Right atrium auricular region (tissue), 2 donors: ENCODE measurements at regions not wholly inside any gene's neighbourhood (a gene's known extent, or its start where the extent isn't known, plus 50 kb on each side); places are given as distances from the start of the nearest gene placed in this dataset.

Experiments
- DNase-seq: peaks from one replicate; pipeline ENCODE4 v3.0.0-alpha.2; 2019; ENCODE audit warnings: low spot score
- H3K27ac ChIP-seq, 2 donors: fragments of 200-600 bp; sonication (generic); 1 replicate in 1 of 2; 2 replicates in 1 of 2; pipeline ENCODE4 v1.5.1; 2016 to 2019
- H3K27me3 ChIP-seq, 2 donors: fragments of 200-600 bp; sonication (generic); one replicate each; pipeline versions ENCODE4 v1.5.1 to v1.6.0; 2017 to 2019
- H3K36me3 ChIP-seq: fragments of 200-600 bp; sonication (generic); one replicate; pipeline ENCODE4 v1.5.1; 2016
- H3K4me1 ChIP-seq, 2 donors: fragments of 200-600 bp; sonication (generic); one replicate each; pipeline versions ENCODE4 v1.5.1 to v1.6.0; 2017 to 2019
- H3K4me3 ChIP-seq, 2 donors: fragments of 200-600 bp; sonication (generic); 1 replicate in 1 of 2; 2 replicates in 1 of 2; pipeline ENCODE4 v1.5.1; 2017 to 2019; ENCODE audit warnings: mild to moderate bottlenecking in 1 of 2, moderate library complexity in 1 of 2
- H3K9me3 ChIP-seq, 2 donors: fragments of 200-600 bp; sonication (generic); one replicate each; pipeline ENCODE4 v1.5.1; 2019
- TF ChIP-seq, protein P1 (sequence below), 2 donors: fragments of 200-600 bp; sonication (generic); IDR thresholded peaks; one replicate each; pipeline ENCODE4 v1.5.1; 2019; ENCODE audit warnings: antibody characterized with exemption in 2 of 2

- DNase-seq, result no peak
- Histone ChIP-seq H3K36me3 (no peaks in the 10 kb centered on the region), H3K9me3 (no peaks in the 10 kb centered on the region), H3K27ac (no peak overlapping the region), H3K4me1 (no peaks in the 10 kb centered on the region), H3K4me3 (no peak overlapping the region), H3K27me3 (no peaks in the 10 kb centered on the region)
- TF ChIP-seq, protein P1, sequence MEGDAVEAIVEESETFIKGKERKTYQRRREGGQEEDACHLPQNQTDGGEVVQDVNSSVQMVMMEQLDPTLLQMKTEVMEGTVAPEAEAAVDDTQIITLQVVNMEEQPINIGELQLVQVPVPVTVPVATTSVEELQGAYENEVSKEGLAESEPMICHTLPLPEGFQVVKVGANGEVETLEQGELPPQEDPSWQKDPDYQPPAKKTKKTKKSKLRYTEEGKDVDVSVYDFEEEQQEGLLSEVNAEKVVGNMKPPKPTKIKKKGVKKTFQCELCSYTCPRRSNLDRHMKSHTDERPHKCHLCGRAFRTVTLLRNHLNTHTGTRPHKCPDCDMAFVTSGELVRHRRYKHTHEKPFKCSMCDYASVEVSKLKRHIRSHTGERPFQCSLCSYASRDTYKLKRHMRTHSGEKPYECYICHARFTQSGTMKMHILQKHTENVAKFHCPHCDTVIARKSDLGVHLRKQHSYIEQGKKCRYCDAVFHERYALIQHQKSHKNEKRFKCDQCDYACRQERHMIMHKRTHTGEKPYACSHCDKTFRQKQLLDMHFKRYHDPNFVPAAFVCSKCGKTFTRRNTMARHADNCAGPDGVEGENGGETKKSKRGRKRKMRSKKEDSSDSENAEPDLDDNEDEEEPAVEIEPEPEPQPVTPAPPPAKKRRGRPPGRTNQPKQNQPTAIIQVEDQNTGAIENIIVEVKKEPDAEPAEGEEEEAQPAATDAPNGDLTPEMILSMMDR (IDR thresholded peaks at IDR 0.05), result no peak
Observed at GRCh38 chr2:116716444-116716843, 1098.0 kb upstream of the DDX18 start.

DNA sequence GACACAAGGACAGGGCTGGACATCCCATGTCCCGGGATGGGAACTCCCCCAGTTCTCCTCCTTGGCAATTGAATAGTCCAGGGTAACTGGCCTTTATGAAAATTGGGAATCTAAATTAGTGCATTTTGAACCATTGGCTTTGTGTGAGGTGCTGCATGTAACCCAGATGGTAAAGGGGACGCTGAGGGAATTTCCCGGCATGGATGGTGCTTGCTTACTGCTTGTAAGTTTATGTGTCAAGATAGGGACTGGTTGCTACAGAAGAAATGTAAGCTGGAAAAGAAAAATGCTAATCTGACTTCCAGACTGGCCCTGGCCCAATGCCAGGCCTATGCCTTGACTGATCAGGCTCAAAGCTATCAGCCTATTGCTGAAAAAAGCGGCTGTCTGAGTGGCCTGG, 1096.7 kb upstream of the DDX18 start:
- TF ChIP-seq, protein P1 (IDR thresholded peaks at IDR 0.05), result no peak
- Histone ChIP-seq H3K4me1 (no peaks in the 10 kb centered on the region), H3K9me3 (no peaks in the 10 kb centered on the region), H3K27ac (no peak overlapping the region), H3K4me3 (no peak overlapping the region), H3K27me3 (no peaks in the 10 kb centered on the region), H3K36me3 (no peaks in the 10 kb centered on the region)
- no peak for DNase-seq

DNA sequence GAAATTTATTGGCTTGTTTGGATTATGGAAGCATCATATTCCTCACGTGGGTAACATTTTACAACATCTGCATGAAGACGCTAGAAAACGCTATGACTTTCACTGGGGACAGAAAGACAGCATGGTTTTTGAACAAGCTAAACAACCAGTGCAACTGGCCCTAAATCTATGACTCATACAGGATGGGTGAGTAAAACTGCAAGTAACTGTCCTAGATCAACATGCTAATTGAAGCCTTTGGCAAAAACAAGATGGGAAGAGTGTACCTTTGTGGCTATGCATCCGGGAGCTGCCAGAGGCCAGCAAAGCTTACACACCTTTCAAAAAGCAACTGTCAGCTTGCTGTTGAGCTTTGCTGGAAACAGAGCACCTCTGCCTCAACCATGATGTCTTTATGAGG, 1096.0 kb upstream of the DDX18 start:
- H3K36me3 ChIP-seq, result no peaks in the 10 kb centered on the region
- no peak for DNase-seq
- H3K9me3 ChIP-seq, result no peaks in the 10 kb centered on the region
- H3K27ac ChIP-seq, result no peak overlapping the region
- no peaks in the 10 kb centered on the region for H3K27me3 ChIP-seq
- no peaks in the 10 kb centered on the region for H3K4me1 ChIP-seq
- H3K4me3 ChIP-seq, result no peak overlapping the region
- TF ChIP-seq, protein P1 (IDR thresholded peaks at IDR 0.05), result no peak

- Histone ChIP-seq H3K27ac (no peak overlapping the region), H3K27me3 (no peaks in the 10 kb centered on the region), H3K4me1 (no peaks in the 10 kb centered on the region), H3K36me3 (no peaks in the 10 kb centered on the region), H3K4me3 (no peak overlapping the region), H3K9me3 (no peaks in the 10 kb centered on the region)
- no peak for DNase-seq
- TF ChIP-seq, protein P1 (IDR thresholded peaks at IDR 0.05), result no peak
Observed at GRCh38 chr2:116719836-116720235, 1094.7 kb upstream of the DDX18 start.

DNA sequence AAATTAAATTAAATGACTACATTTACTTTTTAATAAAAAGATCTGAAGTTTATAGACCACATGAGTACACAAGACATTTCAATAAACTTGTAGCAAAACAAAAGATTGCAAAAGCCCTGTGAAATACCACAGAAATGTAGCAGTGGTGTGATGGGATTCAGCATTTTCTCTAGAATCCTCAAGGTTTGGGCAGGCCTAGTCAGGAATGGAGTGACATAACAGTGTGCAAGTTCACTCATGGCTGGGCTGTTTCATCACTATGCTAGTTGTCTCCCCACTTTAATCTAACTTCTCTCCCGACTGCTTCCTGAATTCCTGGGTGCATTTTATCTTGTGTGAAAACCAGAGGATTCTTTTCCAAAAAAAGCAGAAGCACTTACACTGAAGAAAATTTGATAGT, 1089.9 kb upstream of the DDX18 start:
- TF ChIP-seq, protein P1 (IDR thresholded peaks at IDR 0.05), result no peak
- Histone ChIP-seq H3K27me3 (no peaks in the 10 kb centered on the region), H3K4me3 (no peak overlapping the region)

DNA sequence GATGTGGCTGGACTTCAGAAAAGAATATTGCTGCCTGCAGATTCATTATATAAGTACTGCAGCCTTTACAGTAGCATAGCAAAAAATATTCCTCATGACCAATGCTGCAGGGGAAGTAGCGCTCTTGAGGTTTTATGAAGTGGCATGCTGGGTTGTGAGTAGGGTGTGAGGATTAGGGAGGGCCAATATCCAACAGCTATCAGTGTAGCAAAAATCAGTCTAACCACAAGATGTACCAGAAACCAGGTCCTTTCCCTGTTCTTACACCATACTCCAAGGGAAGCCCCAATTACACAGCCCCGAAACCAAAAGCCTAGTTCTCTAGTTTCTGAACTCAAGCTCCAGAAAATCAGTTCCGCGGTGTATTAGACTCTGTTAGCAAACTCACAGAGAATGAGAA, 1082.2 kb upstream of the DDX18 start:
- no peaks in the 10 kb centered on the region for H3K9me3 ChIP-seq
- TF ChIP-seq, protein P1 (IDR thresholded peaks at IDR 0.05), result no peak
- H3K4me1 ChIP-seq, result no peaks in the 10 kb centered on the region
- DNase-seq, result no peak
- no peak overlapping the region for H3K27ac ChIP-seq
- H3K36me3 ChIP-seq, result no peaks in the 10 kb centered on the region
- no peak overlapping the region for H3K4me3 ChIP-seq
- H3K27me3 ChIP-seq, result no peaks in the 10 kb centered on the region

More for the DNA sequence above, 1089.9 kb upstream of the DDX18 start:
- Histone ChIP-seq H3K9me3 (no peaks in the 10 kb centered on the region), H3K36me3 (no peaks in the 10 kb centered on the region), H3K4me1 (no peaks in the 10 kb centered on the region), H3K27ac (no peak overlapping the region)
- no peak for DNase-seq
